ENCODE measurements at regions not wholly inside any gene's neighbourhood (a gene's known extent, or its start where the extent isn't known, plus 50 kb on each side); places are given as distances from the start of the nearest gene placed in this dataset.
A peak's percentile ranks its signal among the peaks of the same experiment; 100 is the strongest.

GRCh38 chr11:72525466-72525865 lies 91.1 kb upstream of the CLPB start:
- Histone ChIP-seq H3K27me3 (no peaks in the 10 kb centered on the region), H3K36me3 (no peaks in the 10 kb centered on the region), H3K9me3 (no peaks in the 10 kb centered on the region), H3K27ac (no peak overlapping the region), H3K4me1 (peaks cover 0 to 8% (median 0%) of the 10 kb centered on the region in 4 donors), H3K4me3 (no peak overlapping the region)
- DNase-seq: peak in 1 of 2 donors; percentile 36
- TF ChIP-seq POLR2A (IDR thresholded peaks at IDR 0.05) (no peak), CTCF (IDR thresholded peaks at IDR 0.05) (no peak), POLR2AphosphoS5 (IDR thresholded peaks at IDR 0.05) (no peak), EP300 (IDR thresholded peaks at IDR 0.05) (no peak)
- intact Hi-C loops (cut with DNase I; ENCODE audit: low total_unique reads): no loop called here
- 45 to 61% (median 59%) methylated on average over 3 of the region's 3 CpGs for WGBS, 5 donors

- H3K4me3 ChIP-seq: no peak overlapping the region
- no peaks in the 10 kb centered on the region for H3K36me3 ChIP-seq
- H3K4me1 ChIP-seq: peaks cover 0 to 15% (median 2%) of the 10 kb centered on the region in 4 donors
- no peak overlapping the region for H3K27ac ChIP-seq
- no peak for TF ChIP-seq EP300 (IDR thresholded peaks at IDR 0.05)
- no peak for TF ChIP-seq CTCF (IDR thresholded peaks at IDR 0.05)
- TF ChIP-seq POLR2A (IDR thresholded peaks at IDR 0.05): no peak
- no peak for TF ChIP-seq POLR2AphosphoS5 (IDR thresholded peaks at IDR 0.05)
- DNase-seq: no peak
- 87 to 98% (median 93%) methylated on average over 2 of the region's 2 CpGs for WGBS, 5 donors
- H3K9me3 ChIP-seq: no peaks in the 10 kb centered on the region
- no peaks in the 10 kb centered on the region for H3K27me3 ChIP-seq
- intact Hi-C loops (cut with DNase I; ENCODE audit: low total_unique reads): no loop called here
Observed at GRCh38 chr11:72524711-72525110, 90.4 kb upstream of the CLPB start.

- Histone ChIP-seq H3K4me1 (peaks cover 0 to 19% (median 4%) of the 10 kb centered on the region in 4 donors), H3K36me3 (no peaks in the 10 kb centered on the region), H3K4me3 (no peak overlapping the region), H3K27ac (no peak overlapping the region), H3K27me3 (no peaks in the 10 kb centered on the region), H3K9me3 (no peaks in the 10 kb centered on the region)
- intact Hi-C loops (cut with DNase I; ENCODE audit: low total_unique reads): no loop called here
- TF ChIP-seq POLR2AphosphoS5 (IDR thresholded peaks at IDR 0.05): no peak
- TF ChIP-seq EP300 (IDR thresholded peaks at IDR 0.05): no peak
- TF ChIP-seq CTCF (IDR thresholded peaks at IDR 0.05): no peak
- TF ChIP-seq POLR2A (IDR thresholded peaks at IDR 0.05): no peak
- no peak for DNase-seq
- 87 to 94% (median 88%) methylated on average over 2 of the region's 2 CpGs for WGBS, 5 donors
Observed at GRCh38 chr11:72523991-72524390, 89.7 kb upstream of the CLPB start.

- Histone ChIP-seq H3K4me3 (no peak overlapping the region), H3K36me3 (no peaks in the 10 kb centered on the region), H3K27me3 (no peaks in the 10 kb centered on the region), H3K27ac (no peak overlapping the region), H3K4me1 (peaks cover 0 to 19% (median 4%) of the 10 kb centered on the region in 4 donors), H3K9me3 (no peaks in the 10 kb centered on the region)
- intact Hi-C loops (cut with DNase I; ENCODE audit: low total_unique reads): no loop called here
- no peak for DNase-seq
- TF ChIP-seq POLR2A (IDR thresholded peaks at IDR 0.05) (no peak), EP300 (IDR thresholded peaks at IDR 0.05) (no peak), CTCF (IDR thresholded peaks at IDR 0.05) (no peak), POLR2AphosphoS5 (IDR thresholded peaks at IDR 0.05) (no peak)
- 59 to 82% (median 71%) methylated on average over 6 of the region's 6 CpGs for WGBS, 5 donors
Observed at GRCh38 chr11:72522186-72522585, 87.9 kb upstream of the CLPB start.
